ENCODE measurements at regions not wholly inside any gene's neighbourhood (a gene's known extent, or its start where the extent isn't known, plus 50 kb on each side); places are given as distances from the start of the nearest gene placed in this dataset.
A peak's percentile ranks its signal among the peaks of the same experiment; 100 is the strongest.

GRCh38 chr15:62564886-62565633, 400.0 kb upstream of the C2CD4B start:
- Histone ChIP-seq H3K9me3 (no peaks in the 10 kb centered on the region), H3K4me3 (no peak overlapping the region), H3K36me3 (no peaks in the 10 kb centered on the region), H3K27me3 (no peaks in the 10 kb centered on the region)
- DNase-seq, result no peak

GRCh38 chr15:62565634-62566026, 400.5 kb upstream of the C2CD4B start:
- Histone ChIP-seq H3K4me3 (no peak overlapping the region), H3K27me3 (no peaks in the 10 kb centered on the region), H3K9me3 (no peaks in the 10 kb centered on the region), H3K36me3 (no peaks in the 10 kb centered on the region)
- DNase-seq, result peak; percentile 58

GRCh38 chr15:62566248-62566647, 401.2 kb upstream of the C2CD4B start:
- DNase-seq, result peak; percentile 63
- Histone ChIP-seq H3K36me3 (no peaks in the 10 kb centered on the region), H3K9me3 (no peaks in the 10 kb centered on the region), H3K27me3 (no peaks in the 10 kb centered on the region), H3K4me3 (no peak overlapping the region)

DNA sequence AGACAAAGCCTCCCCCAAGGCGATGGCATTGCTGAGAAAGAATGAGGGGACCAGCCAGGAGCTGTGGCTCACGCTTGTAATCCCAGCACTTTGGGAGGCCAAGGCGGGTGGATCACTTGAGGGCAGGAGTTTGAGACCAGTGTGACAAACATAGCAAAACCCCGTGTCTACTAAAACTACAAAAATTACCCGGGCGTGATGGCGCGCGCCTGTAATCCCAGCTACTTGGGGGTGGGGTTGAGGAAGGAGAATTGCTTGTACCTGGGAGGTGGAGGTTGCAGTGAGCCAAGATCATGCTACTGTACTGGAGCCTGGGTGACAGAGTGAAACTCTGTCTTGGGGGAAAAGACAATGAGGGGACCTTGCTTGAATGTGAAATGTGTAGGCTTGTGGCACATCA, 402.4 kb upstream of the C2CD4B start:
- Histone ChIP-seq H3K4me3 (no peak overlapping the region), H3K27me3 (no peaks in the 10 kb centered on the region), H3K9me3 (no peaks in the 10 kb centered on the region), H3K36me3 (no peaks in the 10 kb centered on the region)
- DNase-seq, result no peak

GRCh38 chr15:62568004-62568403, 402.9 kb upstream of the C2CD4B start:
- no peak for DNase-seq
- H3K27me3 ChIP-seq, result no peaks in the 10 kb centered on the region
- H3K36me3 ChIP-seq, result no peaks in the 10 kb centered on the region
- no peaks in the 10 kb centered on the region for H3K9me3 ChIP-seq
- H3K4me3 ChIP-seq, result no peak overlapping the region

DNA sequence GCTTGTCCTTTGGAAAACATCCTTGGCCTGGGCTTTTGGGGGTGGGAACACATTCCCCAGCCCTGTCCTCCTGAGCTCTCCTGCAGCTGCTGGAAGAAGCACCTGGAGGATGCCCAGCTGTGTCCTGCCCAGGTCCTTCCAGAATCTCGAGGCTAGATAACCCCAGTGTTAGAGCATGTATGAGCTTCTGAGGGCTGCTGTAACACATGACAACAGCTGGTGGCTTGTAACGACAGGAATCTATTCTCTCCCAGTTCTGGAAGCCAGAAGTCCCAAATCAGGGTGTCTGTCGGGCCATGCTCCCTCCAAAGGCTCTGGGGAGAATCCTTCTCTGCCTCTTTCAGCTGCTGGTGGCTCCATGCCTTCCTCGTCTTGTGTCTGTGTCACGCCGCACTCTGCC, 403.6 kb upstream of the C2CD4B start:
- Histone ChIP-seq H3K36me3 (no peaks in the 10 kb centered on the region), H3K27me3 (no peaks in the 10 kb centered on the region), H3K4me3 (no peak overlapping the region), H3K9me3 (no peaks in the 10 kb centered on the region)
- no peak for DNase-seq

DNA sequence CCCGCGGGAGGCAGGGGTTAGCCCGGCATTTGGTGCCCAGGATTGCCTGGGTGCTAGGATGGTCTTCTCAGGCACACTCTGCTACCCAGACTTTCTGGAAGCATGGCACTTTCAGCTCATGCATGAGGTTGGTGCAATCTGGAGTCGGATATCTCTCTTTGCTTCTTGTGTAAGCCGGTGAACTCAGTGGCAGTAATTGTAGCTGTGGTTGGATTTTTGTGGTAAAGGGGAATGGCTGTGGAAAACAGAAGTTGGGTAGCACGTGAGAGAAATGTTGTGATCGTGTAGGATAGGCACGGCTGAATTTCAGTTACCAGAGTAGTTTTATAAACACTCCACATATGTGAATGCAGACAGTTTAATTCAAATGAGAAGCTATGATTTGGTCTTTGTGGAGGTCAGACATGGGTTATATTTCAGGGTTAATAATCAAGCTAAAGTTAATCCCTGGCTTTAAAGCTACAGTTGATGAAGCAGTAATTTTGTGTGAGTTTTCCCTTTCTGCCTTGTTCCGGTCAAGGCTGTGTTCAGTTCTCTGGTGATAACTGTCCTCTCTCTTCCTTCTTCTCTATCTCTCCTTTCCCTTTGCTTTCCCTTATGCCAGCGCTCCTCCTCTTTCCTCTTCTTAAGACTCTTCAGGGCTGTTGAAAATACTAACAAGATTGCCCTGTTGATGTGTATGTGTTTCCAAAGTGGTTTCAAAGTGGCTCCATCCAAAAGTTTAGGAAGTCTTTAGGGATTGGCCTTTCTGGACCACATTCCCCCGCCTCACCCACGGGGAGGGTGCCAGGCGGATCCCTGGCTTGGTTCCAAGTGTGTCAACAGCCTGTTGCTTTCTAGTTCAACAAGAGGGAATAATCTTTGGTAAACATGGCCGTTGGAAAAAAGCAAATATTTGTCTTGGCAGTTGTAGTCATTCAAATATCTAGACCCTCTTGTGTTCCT, 404.6 kb upstream of the C2CD4B start:
- Histone ChIP-seq H3K9me3 (no peaks in the 10 kb centered on the region), H3K36me3 (no peaks in the 10 kb centered on the region), H3K27me3 (no peaks in the 10 kb centered on the region), H3K4me3 (no peak overlapping the region)
- peak; percentile 83 for DNase-seq

DNA sequence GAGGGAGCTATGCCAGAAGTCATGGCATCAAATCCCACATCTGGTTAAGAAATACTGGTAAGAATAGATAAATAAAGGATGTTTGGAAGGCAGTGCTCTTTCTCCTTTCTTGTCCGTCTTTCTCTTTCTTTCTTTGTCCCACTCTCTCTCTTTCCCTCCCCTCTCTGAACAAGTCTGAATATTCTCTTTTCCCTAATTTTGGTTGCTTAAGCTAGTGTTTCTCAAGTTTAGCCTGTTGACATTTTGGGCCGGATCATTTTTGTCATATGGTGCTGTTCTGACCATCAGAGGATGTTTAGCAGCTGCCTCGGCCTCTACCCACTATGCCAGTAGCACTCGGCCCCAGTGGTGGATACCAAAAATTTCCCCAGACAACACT, 405.3 kb upstream of the C2CD4B start:
- Histone ChIP-seq H3K27me3 (no peaks in the 10 kb centered on the region), H3K9me3 (no peaks in the 10 kb centered on the region), H3K36me3 (no peaks in the 10 kb centered on the region), H3K4me3 (no peak overlapping the region)
- no peak for DNase-seq

- Histone ChIP-seq H3K4me3 (no peak overlapping the region), H3K36me3 (no peaks in the 10 kb centered on the region), H3K27me3 (no peaks in the 10 kb centered on the region), H3K9me3 (no peaks in the 10 kb centered on the region)
- no peak for DNase-seq
Observed at GRCh38 chr15:62571072-62571471, 406.0 kb upstream of the C2CD4B start.

DNA sequence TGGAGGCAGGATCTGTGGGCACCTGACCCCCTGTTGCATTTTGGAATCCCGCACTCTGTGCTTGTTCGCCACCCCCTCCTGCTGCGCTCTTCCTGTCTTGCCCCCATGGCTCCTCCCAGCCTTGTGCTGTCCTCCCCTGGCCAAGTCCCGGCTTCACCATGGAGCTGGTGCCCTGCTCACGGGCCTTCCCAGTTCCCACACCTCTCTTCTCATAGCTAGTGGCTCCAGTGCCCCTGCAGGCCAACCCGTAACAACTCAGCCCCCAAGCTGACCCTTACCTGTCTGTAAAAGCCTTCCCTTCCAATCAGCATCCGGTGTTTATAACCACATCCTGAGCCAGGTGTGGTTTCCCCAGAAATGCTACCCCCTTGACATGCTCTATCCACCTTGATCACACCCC, 407.7 kb upstream of the C2CD4B start:
- H3K36me3 ChIP-seq, result no peaks in the 10 kb centered on the region
- no peak for DNase-seq
- no peaks in the 10 kb centered on the region for H3K27me3 ChIP-seq
- H3K4me3 ChIP-seq, result no peak overlapping the region
- H3K9me3 ChIP-seq, result no peaks in the 10 kb centered on the region

GRCh38 chr15:62573876-62574275, 408.8 kb upstream of the C2CD4B start:
- no peaks in the 10 kb centered on the region for H3K27me3 ChIP-seq
- no peaks in the 10 kb centered on the region for H3K9me3 ChIP-seq
- no peak overlapping the region for H3K4me3 ChIP-seq
- DNase-seq, result no peak
- no peaks in the 10 kb centered on the region for H3K36me3 ChIP-seq

DNA sequence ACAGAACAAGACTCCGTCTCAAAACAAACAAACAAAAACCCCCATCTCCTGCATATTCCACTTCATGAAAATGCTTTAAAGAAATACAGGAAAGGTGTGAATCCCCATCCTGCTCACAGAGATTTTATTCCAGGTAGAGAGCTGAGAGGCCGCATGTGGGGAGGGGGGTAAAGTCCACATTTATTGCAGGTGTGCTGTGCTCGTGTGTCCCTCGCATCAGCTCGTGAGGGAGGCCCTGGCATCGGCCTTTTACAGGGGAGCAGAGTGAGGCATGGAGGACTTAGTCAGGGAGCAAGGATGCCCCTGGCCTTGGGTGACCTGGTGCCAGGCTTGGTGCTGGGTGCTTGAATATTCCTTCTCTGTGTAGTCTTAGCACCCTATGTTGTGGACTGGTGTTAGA, 413.5 kb upstream of the C2CD4B start:
- H3K36me3 ChIP-seq, result no peaks in the 10 kb centered on the region
- no peaks in the 10 kb centered on the region for H3K9me3 ChIP-seq
- H3K27me3 ChIP-seq, result no peaks in the 10 kb centered on the region
- DNase-seq, result no peak
- H3K4me3 ChIP-seq, result no peak overlapping the region

GRCh38 chr15:62578960-62579359, 413.9 kb upstream of the C2CD4B start:
- Histone ChIP-seq H3K9me3 (no peaks in the 10 kb centered on the region), H3K27me3 (no peaks in the 10 kb centered on the region), H3K4me3 (no peak overlapping the region), H3K36me3 (no peaks in the 10 kb centered on the region)
- no peak for DNase-seq

GRCh38 chr15:62579842-62580241, 414.8 kb upstream of the C2CD4B start:
- no peak for DNase-seq
- no peaks in the 10 kb centered on the region for H3K36me3 ChIP-seq
- H3K27me3 ChIP-seq, result no peaks in the 10 kb centered on the region
- H3K4me3 ChIP-seq, result no peak overlapping the region
- H3K9me3 ChIP-seq, result no peaks in the 10 kb centered on the region

DNA sequence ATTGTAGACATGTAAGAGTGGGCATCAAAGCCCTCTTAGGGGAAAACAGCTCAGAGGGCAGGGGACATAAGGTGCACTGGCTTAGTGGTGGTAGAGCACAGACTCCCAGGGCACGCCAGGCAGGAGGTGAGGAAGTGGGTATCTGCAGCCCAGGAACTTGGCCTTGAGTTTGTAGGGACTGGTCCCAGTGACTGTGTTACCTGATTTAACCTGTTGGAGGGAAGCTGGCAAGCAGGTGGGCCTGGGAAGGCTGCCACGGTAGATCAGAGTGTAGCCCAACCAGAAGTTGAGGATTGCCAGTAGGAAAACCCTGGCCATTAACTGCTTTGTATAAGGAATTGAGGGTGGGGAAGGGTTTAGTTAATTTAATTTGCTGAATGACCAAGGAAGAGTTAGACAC, 417.5 kb upstream of the C2CD4B start:
- Histone ChIP-seq H3K9me3 (no peaks in the 10 kb centered on the region), H3K27me3 (no peaks in the 10 kb centered on the region), H3K36me3 (no peaks in the 10 kb centered on the region), H3K4me3 (no peak overlapping the region)
- no peak for DNase-seq

DNA sequence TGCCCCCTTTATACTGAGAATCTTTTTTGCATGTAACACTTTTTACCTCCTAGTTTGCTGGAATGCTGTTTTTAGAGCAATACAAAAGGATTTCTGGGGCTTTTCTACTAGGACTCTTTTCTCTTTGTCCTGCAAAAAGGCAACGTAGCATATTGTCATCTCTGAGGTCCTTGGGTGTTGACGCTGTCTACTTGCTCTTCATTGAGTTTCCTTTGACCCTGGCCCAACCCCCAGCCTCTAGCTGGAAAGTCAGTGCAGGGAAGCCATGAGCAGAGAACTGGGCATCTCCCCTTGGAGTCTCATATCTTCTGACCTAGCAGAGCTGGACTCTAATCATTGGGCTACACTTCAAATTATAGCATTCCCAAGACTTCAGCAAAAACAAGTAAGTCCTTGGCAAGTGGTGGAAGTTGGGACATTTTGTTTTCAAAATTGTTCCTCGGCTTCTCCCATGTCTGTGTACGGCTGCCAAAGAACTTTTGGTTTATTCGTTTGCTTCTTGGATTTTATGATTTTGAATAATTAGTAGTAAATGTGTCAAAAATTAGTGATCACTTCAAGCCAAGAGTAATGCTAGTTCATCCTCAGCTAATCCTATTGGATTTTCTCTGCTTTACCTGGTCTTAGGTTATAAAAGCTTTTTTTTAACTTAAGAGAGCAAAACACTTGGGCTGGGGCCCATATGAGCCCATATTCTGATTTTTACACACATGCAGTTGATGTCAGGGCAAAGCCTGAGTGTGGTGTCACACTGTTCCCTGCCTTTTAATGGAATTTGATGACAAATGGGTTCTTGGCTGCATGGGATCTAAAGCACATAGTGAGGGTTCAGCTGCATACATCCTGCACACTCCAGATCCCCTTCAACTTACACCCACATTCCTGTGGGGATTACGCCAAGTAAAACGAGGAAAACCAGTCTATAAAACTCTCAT, 419.5 kb upstream of the C2CD4B start:
- Histone ChIP-seq H3K4me3 (no peak overlapping the region), H3K9me3 (no peaks in the 10 kb centered on the region)

More for the DNA sequence above, 419.5 kb upstream of the C2CD4B start:
- DNase-seq, result no peak
- H3K27me3 ChIP-seq, result no peaks in the 10 kb centered on the region
- no peaks in the 10 kb centered on the region for H3K36me3 ChIP-seq
